HG03175 (cell line): ENCODE measurements at regions not wholly inside any gene's neighbourhood (a gene's known extent, or its start where the extent isn't known, plus 50 kb on each side); places are given as distances from the start of the nearest gene placed in this dataset.
"Not testable (repeated sequence)": the region's sequence is repeated elsewhere in the genome, so short reads cannot be mapped to it uniquely, and the experiment has no call there.

Experiments
- ATAC-seq: cut with Tn5 transposase; IDR thresholded peaks from one replicate; pipeline ENCODE4 v1.9.1; 2021; ENCODE audit warnings: mild to moderate bottlenecking, moderate library complexity; ENCODE audit not compliant: unreplicated experiment

- no peak for ATAC-seq
Measured at GRCh38 chr15:95698951-95699350, 631.5 kb upstream of the NR2F2 start.

- no peak for ATAC-seq
Measured at GRCh38 chr15:95699578-95699977, 630.9 kb upstream of the NR2F2 start.

GRCh38 chr15:95700692-95701091 lies 629.8 kb upstream of the NR2F2 start:
- ATAC-seq, result not testable (repeated sequence)

- ATAC-seq, result no peak
Measured at GRCh38 chr15:95701410-95701809, 629.1 kb upstream of the NR2F2 start.

GRCh38 chr15:95709959-95710695 lies 620.4 kb upstream of the NR2F2 start:
- ATAC-seq, result no peak

GRCh38 chr15:95712785-95713184 lies 617.7 kb upstream of the NR2F2 start:
- no peak for ATAC-seq

- no peak for ATAC-seq
Measured at GRCh38 chr15:95713324-95713723, 617.2 kb upstream of the NR2F2 start.

GRCh38 chr15:95715116-95715903 lies 615.2 kb upstream of the NR2F2 start:
- ATAC-seq, result no peak

- no peak for ATAC-seq
Measured at GRCh38 chr15:95715906-95716656, 614.4 kb upstream of the NR2F2 start.

- ATAC-seq, result no peak
Measured at GRCh38 chr15:95716708-95717107, 613.8 kb upstream of the NR2F2 start.

- ATAC-seq, result no peak
Measured at GRCh38 chr15:95718441-95718840, 612.1 kb upstream of the NR2F2 start.

GRCh38 chr15:95724908-95725633 lies 605.4 kb upstream of the NR2F2 start:
- ATAC-seq, result no peak

GRCh38 chr15:95726891-95727290 lies 603.6 kb upstream of the NR2F2 start:
- ATAC-seq, result no peak

GRCh38 chr15:95733931-95734330 lies 596.6 kb upstream of the NR2F2 start:
- ATAC-seq, result no peak

- no peak for ATAC-seq
Measured at GRCh38 chr15:95734422-95735316, 595.8 kb upstream of the NR2F2 start.

- ATAC-seq, result no peak
Measured at GRCh38 chr15:95737060-95737459, 593.4 kb upstream of the NR2F2 start.

GRCh38 chr15:95739131-95739530 lies 591.4 kb upstream of the NR2F2 start:
- ATAC-seq, result no peak

GRCh38 chr15:95741830-95742229 lies 588.7 kb upstream of the NR2F2 start:
- no peak for ATAC-seq

- no peak for ATAC-seq
Measured at GRCh38 chr15:95742256-95742655, 588.2 kb upstream of the NR2F2 start.

- ATAC-seq, result no peak
Measured at GRCh38 chr15:95742836-95743235, 587.7 kb upstream of the NR2F2 start.
